Uterus (tissue), 2 donors: ENCODE measurements at regions not wholly inside any gene's neighbourhood (a gene's known extent, or its start where the extent isn't known, plus 50 kb on each side); places are given as distances from the start of the nearest gene placed in this dataset.

ENCODE experiments used
- POLR2A ChIP-seq, 2 donors: fragments of 450-650 bp; IDR thresholded peaks; one replicate each; pipeline ENCODE4 v1.6.1; 2016; ENCODE audit warnings: antibody characterized with exemption in 2 of 2, mild to moderate bottlenecking in 1 of 2, moderate library complexity in 1 of 2
- TF ChIP-seq, protein P1 (sequence below), 4 experiments: fragments of 200-600 bp in 2 of 4; fragments of 450-650 bp in 2 of 4; sonication (generic) in 2 of 4; IDR thresholded peaks; one replicate each; pipeline ENCODE4 v1.5.1; 2016 to 2019; ENCODE audit warnings: antibody characterized with exemption in 4 of 4, mild to moderate bottlenecking in 2 of 4, moderate library complexity in 1 of 4

DNA sequence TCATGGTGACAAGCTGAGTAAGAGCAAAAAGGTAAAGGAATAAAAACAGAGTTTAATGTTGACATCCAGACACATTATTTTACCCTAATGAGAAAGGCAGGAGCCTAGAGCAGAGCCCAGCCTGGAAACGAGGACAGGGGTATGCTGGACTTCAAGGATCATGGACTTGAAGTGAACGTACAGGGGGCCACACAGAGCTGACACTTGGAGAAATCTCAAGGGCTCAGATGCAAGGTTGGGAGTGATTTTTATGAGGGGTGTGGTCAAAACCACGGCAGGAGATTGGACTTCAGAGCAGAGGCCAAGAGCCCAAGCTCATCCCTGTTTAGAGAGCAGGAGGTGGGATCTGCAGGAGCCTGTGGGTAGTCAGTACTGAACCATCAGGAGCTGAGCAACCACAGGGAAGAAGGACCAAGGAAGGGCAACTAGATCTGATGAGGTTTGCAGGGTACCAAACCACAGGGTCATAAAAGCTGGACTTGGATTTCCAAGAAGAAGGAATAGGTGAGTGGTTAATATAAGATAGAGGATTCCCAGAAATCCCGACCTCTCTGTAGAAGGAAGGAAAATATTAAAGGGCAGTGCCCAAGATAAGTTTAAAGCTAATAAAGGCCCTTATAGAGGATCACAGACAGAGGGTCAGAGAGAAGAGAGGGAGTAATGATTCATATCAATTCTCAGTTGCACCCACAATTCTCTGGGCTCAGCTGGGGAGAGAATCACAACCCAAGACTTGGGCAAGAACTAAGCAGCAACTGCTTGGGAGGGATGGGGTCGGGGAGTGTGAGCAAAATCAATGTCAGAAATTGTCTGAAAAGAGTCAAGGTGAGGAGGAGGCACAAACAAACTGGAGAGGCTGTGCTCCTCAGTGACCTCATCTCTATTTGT is 331.7 kb downstream of the SOX9 start:
- TF ChIP-seq POLR2A (IDR thresholded peaks at IDR 0.05) = no peak
- TF ChIP-seq, protein P1, sequence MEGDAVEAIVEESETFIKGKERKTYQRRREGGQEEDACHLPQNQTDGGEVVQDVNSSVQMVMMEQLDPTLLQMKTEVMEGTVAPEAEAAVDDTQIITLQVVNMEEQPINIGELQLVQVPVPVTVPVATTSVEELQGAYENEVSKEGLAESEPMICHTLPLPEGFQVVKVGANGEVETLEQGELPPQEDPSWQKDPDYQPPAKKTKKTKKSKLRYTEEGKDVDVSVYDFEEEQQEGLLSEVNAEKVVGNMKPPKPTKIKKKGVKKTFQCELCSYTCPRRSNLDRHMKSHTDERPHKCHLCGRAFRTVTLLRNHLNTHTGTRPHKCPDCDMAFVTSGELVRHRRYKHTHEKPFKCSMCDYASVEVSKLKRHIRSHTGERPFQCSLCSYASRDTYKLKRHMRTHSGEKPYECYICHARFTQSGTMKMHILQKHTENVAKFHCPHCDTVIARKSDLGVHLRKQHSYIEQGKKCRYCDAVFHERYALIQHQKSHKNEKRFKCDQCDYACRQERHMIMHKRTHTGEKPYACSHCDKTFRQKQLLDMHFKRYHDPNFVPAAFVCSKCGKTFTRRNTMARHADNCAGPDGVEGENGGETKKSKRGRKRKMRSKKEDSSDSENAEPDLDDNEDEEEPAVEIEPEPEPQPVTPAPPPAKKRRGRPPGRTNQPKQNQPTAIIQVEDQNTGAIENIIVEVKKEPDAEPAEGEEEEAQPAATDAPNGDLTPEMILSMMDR (IDR thresholded peaks at IDR 0.05) = no peak
